ENCODE measurements at regions not wholly inside any gene's neighbourhood (a gene's known extent, or its start where the extent isn't known, plus 50 kb on each side); places are given as distances from the start of the nearest gene placed in this dataset. TPM values are rescaled to one million over a fixed set of nuclear protein-coding genes. Genes with fewer than 3 reads are reported as not detected.

- no peak for DNase-seq (ENCODE audit: low read depth in 2 of 3, low spot score in 2 of 3)
These were observed 72.9 kb upstream of the CCL2 start for GRCh38 chr17:34182036-34182803.

GRCh38 chr17:34195987-34196386 lies 59.1 kb upstream of the CCL2 start:
- no peak for DNase-seq (ENCODE audit: low read depth in 2 of 3, low spot score in 2 of 3)

GRCh38 chr17:34198519-34198918 lies 56.6 kb upstream of the CCL2 start:
- DNase-seq (ENCODE audit: low read depth in 2 of 3, low spot score in 2 of 3), result no peak

GRCh38 chr17:34199454-34199853 lies 55.6 kb upstream of the CCL2 start:
- no peak for DNase-seq (ENCODE audit: low read depth in 2 of 3, low spot score in 2 of 3)

GRCh38 chr17:34199932-34200534 lies 55.1 kb upstream of the CCL2 start:
- peak; percentile 49 to 88 (median 74) for DNase-seq (ENCODE audit: low read depth in 2 of 3, low spot score in 2 of 3)

- no peak for DNase-seq (ENCODE audit: low read depth in 2 of 3, low spot score in 2 of 3)
These were observed 53.9 kb upstream of the CCL2 start for GRCh38 chr17:34201225-34201624.

- no peak for DNase-seq (ENCODE audit: low read depth in 2 of 3, low spot score in 2 of 3)
These were observed 53.3 kb upstream of the CCL2 start for GRCh38 chr17:34201767-34202166.

GRCh38 chr17:34203018-34203638 lies 52.0 kb upstream of the CCL2 start:
- no peak for DNase-seq (ENCODE audit: low read depth in 2 of 3, low spot score in 2 of 3)

GRCh38 chr17:34204402-34204801 lies 50.7 kb upstream of the CCL2 start:
- DNase-seq (ENCODE audit: low read depth in 2 of 3, low spot score in 2 of 3), result no peak

Small RNA genes in the stretch of these regions (small RNA-seq; reads per million reads assigned to genes)
- gene RNA5SP438, result not detected

Data from hematopoietic multipotent progenitor cell (in vitro differentiated cells).